GM12892 (cell line): ENCODE measurements at regions not wholly inside any gene's neighbourhood (a gene's known extent, or its start where the extent isn't known, plus 50 kb on each side); places are given as distances from the start of the nearest gene placed in this dataset.

Experiments used
- DNase-seq: peaks from one replicate; pipeline ENCODE4 v3.0.0; 2011; ENCODE audit not compliant: insufficient read length
- FAIRE-seq: peaks from 2 replicates; lab custom pipeline; 2011; peaks lifted over from hg19 to GRCh38; lab: Jason Lieb, UNC
- POLR2A ChIP-seq: IDR thresholded peaks from 2 replicates; pipeline ENCODE4 v1.6.1; 2011; ENCODE audit warnings: low read depth, low read length, control low read depth
- POLR2AphosphoS5 ChIP-seq: IDR thresholded peaks from 2 replicates; pipeline ENCODE4 v1.6.1; 2011; ENCODE audit warnings: low read depth, low read length, control low read depth
- TAF1 ChIP-seq: IDR thresholded peaks from 2 replicates; pipeline ENCODE4 v1.6.1; 2011; ENCODE audit warnings: low read depth, mild to moderate bottlenecking, control low read depth, low read length, borderline replicate concordance

- DNase-seq (no peak), FAIRE-seq (no peak)
- TF ChIP-seq POLR2AphosphoS5 (no peak), POLR2A (no peak), TAF1 (no peak)
These were observed 58.3 kb upstream of the FREM2 start for GRCh38 chr13:38628554-38628953.

GRCh38 chr13:38630780-38631179, 56.1 kb upstream of the FREM2 start:
- no peak for TF ChIP-seq POLR2A
- TF ChIP-seq POLR2AphosphoS5, result no peak
- TF ChIP-seq TAF1, result no peak
- DNase-seq (no peak), FAIRE-seq (no peak)

- FAIRE-seq, result no peak
- DNase-seq, result no peak
- TF ChIP-seq POLR2AphosphoS5, result no peak
- no peak for TF ChIP-seq POLR2A
- no peak for TF ChIP-seq TAF1
These were observed 51.8 kb upstream of the FREM2 start for GRCh38 chr13:38635030-38635429.

GRCh38 chr13:38636073-38636472, 50.8 kb upstream of the FREM2 start:
- TF ChIP-seq POLR2AphosphoS5 (no peak), POLR2A (no peak), TAF1 (no peak)
- FAIRE-seq, result no peak

GRCh38 chr13:38636761-38637160, 50.1 kb upstream of the FREM2 start:
- FAIRE-seq, result no peak
- TF ChIP-seq POLR2A, result no peak
- no peak for TF ChIP-seq TAF1
- TF ChIP-seq POLR2AphosphoS5, result no peak
- DNase-seq, result no peak

More at GRCh38 chr13:38636073-38636472, 50.8 kb upstream of the FREM2 start:
- DNase-seq, result no peak
